H9 (cell line): ENCODE measurements at regions not wholly inside any gene's neighbourhood (a gene's known extent, or its start where the extent isn't known, plus 50 kb on each side); places are given as distances from the start of the nearest gene placed in this dataset.

ENCODE experiments used
- DNase-seq: peaks from one replicate; pipeline ENCODE4 v3.0.0-alpha.2; 2017
- H2AFZ ChIP-seq: one replicate; pipeline ENCODE4 v1.6.1; 2013; ENCODE audit warnings: mild to moderate bottlenecking, low read length, control low read depth, moderate library complexity
- H2AK5ac ChIP-seq: 2 replicates; pipeline ENCODE4 v1.6.1; 2013; ENCODE audit warnings: low read length, control low read depth, mixed read lengths; ENCODE audit not compliant: insufficient read length
- H2BK120ac ChIP-seq: one replicate; pipeline ENCODE4 v1.6.1; 2013; ENCODE audit warnings: low read depth, mild to moderate bottlenecking, low read length, control low read depth, inconsistent platforms; ENCODE audit not compliant: poor library complexity, severe bottlenecking
- H2BK12ac ChIP-seq: 2 replicates; pipeline ENCODE4 v1.6.1; 2013; ENCODE audit warnings: low read length, control low read depth, mixed read lengths, low read depth; ENCODE audit not compliant: insufficient read length
- H2BK15ac ChIP-seq: 2 replicates; pipeline ENCODE4 v1.6.1; 2013; ENCODE audit warnings: low read depth, low read length, control low read depth
- H2BK20ac ChIP-seq: one replicate; pipeline ENCODE4 v1.6.1; 2013; ENCODE audit warnings: low read depth, mild to moderate bottlenecking, low read length, control low read depth, inconsistent platforms; ENCODE audit not compliant: poor library complexity, severe bottlenecking
- H2BK5ac ChIP-seq: 2 replicates; pipeline ENCODE4 v1.6.1; 2013; ENCODE audit warnings: low read length, control low read depth, mixed read lengths; ENCODE audit not compliant: insufficient read length
- H3K14ac ChIP-seq: 2 replicates; pipeline ENCODE4 v1.6.1; 2013; ENCODE audit warnings: low read length, control low read depth; ENCODE audit not compliant: insufficient read depth
- H3K18ac ChIP-seq: 2 replicates; pipeline ENCODE4 v1.6.1; 2013; ENCODE audit warnings: low read depth, mild to moderate bottlenecking, mixed read lengths, low read length, control low read depth; ENCODE audit not compliant: insufficient read length
- H3K23ac ChIP-seq: 2 replicates; pipeline ENCODE4 v1.6.1; 2013; ENCODE audit warnings: low read length, control low read depth, mixed read lengths, low read depth; ENCODE audit not compliant: insufficient read length
- H3K23me2 ChIP-seq: 2 replicates; pipeline ENCODE4 v1.6.1; 2013; ENCODE audit warnings: low read depth, mild to moderate bottlenecking, mixed read lengths, low read length, control low read depth; ENCODE audit not compliant: insufficient read length, poor library complexity, severe bottlenecking
- H3K27ac ChIP-seq: 2 replicates; pipeline ENCODE4 v1.5.1; 2013; ENCODE audit warnings: low read length, control low read depth, mixed read lengths, low read depth; ENCODE audit not compliant: insufficient read length
- H3K27me3 ChIP-seq: 2 replicates; pipeline ENCODE4 v1.6.1; 2013; ENCODE audit warnings: low read length, control low read depth, inconsistent platforms; ENCODE audit not compliant: insufficient read depth
- H3K4ac ChIP-seq: 2 replicates; pipeline ENCODE4 v1.6.1; 2013; ENCODE audit warnings: low read depth, mild to moderate bottlenecking, control low read depth, inconsistent platforms, low read length, moderate library complexity
- H3K4me1 ChIP-seq: 2 replicates; pipeline ENCODE4 v1.6.1; 2013; ENCODE audit warnings: low read length, control low read depth, inconsistent platforms; ENCODE audit not compliant: insufficient read depth
- H3K4me2 ChIP-seq: 2 replicates; pipeline ENCODE4 v1.6.1; 2013; ENCODE audit warnings: low read length, control low read depth, mixed read lengths; ENCODE audit not compliant: insufficient read length, insufficient read depth
- H3K56ac ChIP-seq: 2 replicates; pipeline ENCODE4 v1.6.1; 2013; ENCODE audit warnings: low read depth, mild to moderate bottlenecking, mixed read lengths, low read length, control low read depth; ENCODE audit not compliant: insufficient read length
- H3K79me1 ChIP-seq: 2 replicates; pipeline ENCODE4 v1.6.1; 2013; ENCODE audit warnings: low read depth, mild to moderate bottlenecking, moderate library complexity, low read length, control low read depth, inconsistent platforms; ENCODE audit not compliant: insufficient read depth, poor library complexity, severe bottlenecking
- H3K79me2 ChIP-seq: 2 replicates; pipeline ENCODE4 v1.6.1; 2013; ENCODE audit warnings: low read length, control low read depth, inconsistent platforms; ENCODE audit not compliant: insufficient read depth
- H3K9ac ChIP-seq: 2 replicates; pipeline ENCODE4 v1.6.1; 2013; ENCODE audit warnings: low read length, control low read depth, mixed read lengths; ENCODE audit not compliant: insufficient read length; ENCODE audit errors: extremely low read depth
- H3K9me3 ChIP-seq: one replicate; pipeline ENCODE4 v1.6.1; 2013; ENCODE audit warnings: low read depth, low read length, inconsistent platforms; ENCODE audit not compliant: control insufficient read depth
- H3T11ph ChIP-seq: one replicate; pipeline ENCODE4 v1.6.1; 2013; ENCODE audit warnings: mild to moderate bottlenecking, low read length, control low read depth, inconsistent platforms
- H4K20me1 ChIP-seq: one replicate; pipeline ENCODE4 v1.6.1; 2013; ENCODE audit not compliant: control insufficient read depth, insufficient read length, insufficient read depth
- H4K5ac ChIP-seq: 2 replicates; pipeline ENCODE4 v1.6.1; 2013; ENCODE audit warnings: low read depth, mild to moderate bottlenecking, mixed read lengths, low read length, control low read depth; ENCODE audit not compliant: insufficient read length
- H4K8ac ChIP-seq: replicated peaks from 2 replicates; pipeline ENCODE4 v1.6.1; 2013; ENCODE audit warnings: low read length, control low read depth, mixed read lengths, low read depth; ENCODE audit not compliant: insufficient read length
- H4K91ac ChIP-seq: 2 replicates; pipeline ENCODE4 v1.6.1; 2013; ENCODE audit warnings: low read depth, mild to moderate bottlenecking, moderate library complexity, mixed read lengths, low read length, control low read depth; ENCODE audit not compliant: insufficient read length
- H3K27ac Mint-ChIP-seq, 3 experiments: 2 replicates in 2 of 3; 3 replicates in 1 of 3; pipeline ENCODE4 v1.8.0; 2020 to 2021; ENCODE audit warnings: mixed read lengths in 3 of 3, mild to moderate bottlenecking in 1 of 3, moderate library complexity in 1 of 3
- H3K27me3 Mint-ChIP-seq: 2 replicates; pipeline ENCODE4 v1.8.0; 2021; ENCODE audit warnings: low read depth, mild to moderate bottlenecking, moderate library complexity, mixed read lengths
- H3K36me3 Mint-ChIP-seq, 3 experiments: 2 replicates in 2 of 3; 3 replicates in 1 of 3; pipeline ENCODE4 v1.8.0; 2020 to 2021; ENCODE audit warnings: low read depth in 3 of 3, mixed read lengths in 3 of 3; ENCODE audit not compliant: insufficient read depth in 1 of 3
- H3K4me1 Mint-ChIP-seq, 2 experiments: 2 replicates each; pipeline ENCODE4 v1.8.0; 2020; ENCODE audit warnings: mixed read lengths in 2 of 2
- H3K4me3 Mint-ChIP-seq, 2 experiments: 2 replicates in 1 of 2; 3 replicates in 1 of 2; pipeline ENCODE4 v1.8.0; 2020 to 2021; ENCODE audit warnings: mild to moderate bottlenecking in 2 of 2, mixed read lengths in 2 of 2, moderate library complexity in 1 of 2
- H3K9me3 Mint-ChIP-seq, 2 experiments: 2 replicates in 1 of 2; 3 replicates in 1 of 2; pipeline ENCODE4 v1.8.0; 2020; ENCODE audit warnings: mild to moderate bottlenecking in 2 of 2, mixed read lengths in 2 of 2, moderate library complexity in 1 of 2
- WGBS: extraction: QIAGEN DNeasy Blood & Tissue Kit; methylation state at CpG from one replicate; pipeline ENCODE4 v1.1.7; 2013; ENCODE audit warnings: missing lambda C conversion rate, low lambda C conversion rate, mixed read lengths; ENCODE audit not compliant: insufficient read length; ENCODE audit errors: extremely low coverage; 5-methylcytosine and 5-hydroxymethylcytosine counted together
- TF ChIP-seq, protein P1 (sequence below): fragments of 200-600 bp; sonication (generic); conservative IDR thresholded peaks from 3 replicates; pipeline ENCODE4 v1.8.0; 2021; ENCODE audit warnings: antibody characterized with exemption, mild to moderate bottlenecking

DNA sequence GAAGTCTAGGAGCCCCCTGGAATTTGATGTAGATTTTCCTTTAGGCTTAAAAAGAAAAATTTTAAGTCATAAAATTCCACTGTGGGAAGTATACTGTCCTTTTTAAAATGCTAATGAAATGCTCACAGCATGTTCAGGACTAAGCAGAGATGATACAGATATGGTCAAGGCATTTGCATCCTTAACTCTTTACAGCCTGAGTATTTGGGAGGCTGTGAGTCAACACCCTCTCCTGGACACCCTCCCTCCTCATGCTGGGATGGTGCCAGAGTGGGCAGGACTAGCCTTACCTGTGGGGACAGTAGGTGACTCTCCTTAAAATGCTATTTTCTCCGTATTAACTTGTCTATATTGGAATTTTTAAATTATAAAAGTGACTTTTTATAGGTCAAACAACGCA, 197.4 kb upstream of the ELL2 start:
- Histone ChIP-seq H4K5ac (no peak overlapping the region), H4K20me1 (no peaks in the 10 kb centered on the region), H2BK20ac (no peak overlapping the region), H3K14ac (no peak overlapping the region), H3K27me3 (no peaks in the 10 kb centered on the region), H3K4me2 (no peak overlapping the region), H3K79me2 (no peaks in the 10 kb centered on the region), H3K56ac (no peak overlapping the region), H3K18ac (no peak overlapping the region), H2BK5ac (no peak overlapping the region), H3K27ac (no peak overlapping the region), H3K4ac (no peak overlapping the region), H4K91ac (no peak overlapping the region), H2BK12ac (no peak overlapping the region), H3K79me1 (no peaks in the 10 kb centered on the region), H3K9ac (no peak overlapping the region), H3K4me1 (peaks cover 2% of the 10 kb centered on the region; the same call in 1 of the 2 replicates), H4K8ac (no peak overlapping the region), H3T11ph (no peak overlapping the region), H3K23me2 (no peaks in the 10 kb centered on the region), H2BK15ac (no peak overlapping the region), H2AFZ (no peak overlapping the region), H2AK5ac (no peak overlapping the region), H2BK120ac (no peak overlapping the region), H3K23ac (no peak overlapping the region), H3K9me3 (no peaks in the 10 kb centered on the region)
- no peaks in the 10 kb centered on the region for H3K27me3 Mint-ChIP-seq
- no peak overlapping the region for H3K27ac Mint-ChIP-seq
- peaks cover 35 to 37% of the 10 kb centered on the region in 2 experiments for H3K4me1 Mint-ChIP-seq
- WGBS: no CpG with 5 or more reads among the region's 2 CpGs
- TF ChIP-seq, protein P1, sequence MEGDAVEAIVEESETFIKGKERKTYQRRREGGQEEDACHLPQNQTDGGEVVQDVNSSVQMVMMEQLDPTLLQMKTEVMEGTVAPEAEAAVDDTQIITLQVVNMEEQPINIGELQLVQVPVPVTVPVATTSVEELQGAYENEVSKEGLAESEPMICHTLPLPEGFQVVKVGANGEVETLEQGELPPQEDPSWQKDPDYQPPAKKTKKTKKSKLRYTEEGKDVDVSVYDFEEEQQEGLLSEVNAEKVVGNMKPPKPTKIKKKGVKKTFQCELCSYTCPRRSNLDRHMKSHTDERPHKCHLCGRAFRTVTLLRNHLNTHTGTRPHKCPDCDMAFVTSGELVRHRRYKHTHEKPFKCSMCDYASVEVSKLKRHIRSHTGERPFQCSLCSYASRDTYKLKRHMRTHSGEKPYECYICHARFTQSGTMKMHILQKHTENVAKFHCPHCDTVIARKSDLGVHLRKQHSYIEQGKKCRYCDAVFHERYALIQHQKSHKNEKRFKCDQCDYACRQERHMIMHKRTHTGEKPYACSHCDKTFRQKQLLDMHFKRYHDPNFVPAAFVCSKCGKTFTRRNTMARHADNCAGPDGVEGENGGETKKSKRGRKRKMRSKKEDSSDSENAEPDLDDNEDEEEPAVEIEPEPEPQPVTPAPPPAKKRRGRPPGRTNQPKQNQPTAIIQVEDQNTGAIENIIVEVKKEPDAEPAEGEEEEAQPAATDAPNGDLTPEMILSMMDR: no peak
- peaks cover 0 to 4% (median 0%) of the 10 kb centered on the region in 3 experiments; a peak in 1 of 7 replicates for H3K36me3 Mint-ChIP-seq
- H3K4me3 Mint-ChIP-seq: no peak overlapping the region
- no peaks in the 10 kb centered on the region for H3K9me3 Mint-ChIP-seq
- no peak for DNase-seq
